HUES6 (cell line): ENCODE measurements at regions not wholly inside any gene's neighbourhood (a gene's known extent, or its start where the extent isn't known, plus 50 kb on each side); places are given as distances from the start of the nearest gene placed in this dataset.
"Not testable (repeated sequence)": the region's sequence is repeated elsewhere in the genome, so short reads cannot be mapped to it uniquely, and the experiment has no call there.

Source experiments
- H3K27ac ChIP-seq: 2 replicates; pipeline ENCODE4 v1.7.0; 2013; ENCODE audit warnings: low read depth, mild to moderate bottlenecking, low read length, inconsistent platforms
- H3K27me3 ChIP-seq: 2 replicates; pipeline ENCODE4 v1.6.1; 2013; ENCODE audit warnings: low read length; ENCODE audit not compliant: control insufficient read depth, insufficient read depth
- H3K36me3 ChIP-seq: 2 replicates; pipeline ENCODE4 v1.6.1; 2013; ENCODE audit warnings: low read length; ENCODE audit not compliant: control insufficient read depth, insufficient read depth
- H3K4me1 ChIP-seq: 2 replicates; pipeline ENCODE4 v1.6.1; 2013; ENCODE audit warnings: low read length; ENCODE audit not compliant: control insufficient read depth, insufficient read depth
- H3K4me3 ChIP-seq: 2 replicates; pipeline ENCODE4 v1.5.1; 2013; ENCODE audit warnings: low read depth, low read length
- H3K9ac ChIP-seq: one replicate; pipeline ENCODE4 v1.6.1; 2013; ENCODE audit warnings: mild to moderate bottlenecking, low read length
- H3K9me3 ChIP-seq: 2 replicates; pipeline ENCODE4 v1.6.1; 2013; ENCODE audit warnings: low read depth, low read length; ENCODE audit not compliant: control insufficient read depth, insufficient read depth

- H3K9ac ChIP-seq = no peak overlapping the region
- no peaks in the 10 kb centered on the region for H3K36me3 ChIP-seq
- no peak overlapping the region for H3K4me3 ChIP-seq
- no peaks in the 10 kb centered on the region for H3K4me1 ChIP-seq
- no peaks in the 10 kb centered on the region for H3K9me3 ChIP-seq
- H3K27me3 ChIP-seq = no peaks in the 10 kb centered on the region
- no peak overlapping the region for H3K27ac ChIP-seq
These were observed 306.8 kb downstream of the LMBRD1 start for GRCh38 chr6:69489970-69490369.

- Histone ChIP-seq H3K27ac (no peak overlapping the region), H3K27me3 (no peaks in the 10 kb centered on the region), H3K4me1 (no peaks in the 10 kb centered on the region), H3K36me3 (no peaks in the 10 kb centered on the region), H3K9me3 (no peaks in the 10 kb centered on the region), H3K4me3 (no peak overlapping the region), H3K9ac (no peak overlapping the region)
These were observed 309.1 kb downstream of the LMBRD1 start for GRCh38 chr6:69487688-69488087.

DNA sequence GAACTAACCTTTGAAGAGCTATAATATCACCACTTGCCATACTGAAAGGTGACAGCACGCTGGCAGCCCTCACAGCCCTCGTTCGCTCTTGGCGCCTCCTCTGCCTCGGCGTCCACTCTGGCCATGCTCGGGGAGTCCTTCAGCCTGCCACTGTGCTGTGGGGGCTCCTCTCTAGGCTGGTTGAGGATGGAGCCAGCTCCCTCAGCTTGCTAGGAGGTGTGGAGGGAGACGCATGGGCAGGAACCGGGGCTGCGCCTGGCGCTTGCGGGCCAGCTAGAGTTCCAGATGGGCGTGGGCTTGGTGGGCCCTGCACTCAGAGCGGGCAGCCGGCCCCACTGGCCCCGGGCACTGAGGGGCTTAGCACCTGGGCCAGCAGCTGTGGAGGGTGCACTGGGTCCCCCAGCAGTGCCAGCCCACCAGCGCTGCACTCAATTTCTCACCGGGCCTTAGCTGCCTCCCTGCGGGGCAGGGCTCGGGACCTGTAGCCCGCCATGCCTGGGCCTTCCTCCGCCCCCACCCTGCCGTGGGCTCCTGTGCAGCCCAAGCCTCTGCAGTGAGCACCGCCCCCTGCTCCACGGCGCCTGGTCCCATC, 329.7 kb downstream of the LMBRD1 start:
- no peak overlapping the region for H3K9ac ChIP-seq
- H3K27me3 ChIP-seq = no peaks in the 10 kb centered on the region
- no peak overlapping the region for H3K4me3 ChIP-seq
- H3K36me3 ChIP-seq = no peaks in the 10 kb centered on the region
- H3K9me3 ChIP-seq = peaks cover 5% of the 10 kb centered on the region; the same call in 1 of the 2 replicates
- no peaks in the 10 kb centered on the region for H3K4me1 ChIP-seq
- no peak overlapping the region for H3K27ac ChIP-seq

- no peak overlapping the region for H3K4me3 ChIP-seq
These were observed 330.9 kb downstream of the LMBRD1 start for GRCh38 chr6:69465866-69466265.

GRCh38 chr6:69456086-69456485, 340.7 kb downstream of the LMBRD1 start:
- Histone ChIP-seq H3K4me3 (no peak overlapping the region), H3K27ac (no peak overlapping the region), H3K9me3 (peaks cover 9% of the 10 kb centered on the region; the same call in 1 of the 2 replicates), H3K27me3 (no peaks in the 10 kb centered on the region), H3K36me3 (no peaks in the 10 kb centered on the region), H3K9ac (no peak overlapping the region), H3K4me1 (no peaks in the 10 kb centered on the region)

More at GRCh38 chr6:69465866-69466265, 330.9 kb downstream of the LMBRD1 start:
- Histone ChIP-seq H3K9ac (no peak overlapping the region), H3K9me3 (no peaks in the 10 kb centered on the region), H3K36me3 (no peaks in the 10 kb centered on the region), H3K4me1 (no peaks in the 10 kb centered on the region), H3K27me3 (no peaks in the 10 kb centered on the region), H3K27ac (no peak overlapping the region)

DNA sequence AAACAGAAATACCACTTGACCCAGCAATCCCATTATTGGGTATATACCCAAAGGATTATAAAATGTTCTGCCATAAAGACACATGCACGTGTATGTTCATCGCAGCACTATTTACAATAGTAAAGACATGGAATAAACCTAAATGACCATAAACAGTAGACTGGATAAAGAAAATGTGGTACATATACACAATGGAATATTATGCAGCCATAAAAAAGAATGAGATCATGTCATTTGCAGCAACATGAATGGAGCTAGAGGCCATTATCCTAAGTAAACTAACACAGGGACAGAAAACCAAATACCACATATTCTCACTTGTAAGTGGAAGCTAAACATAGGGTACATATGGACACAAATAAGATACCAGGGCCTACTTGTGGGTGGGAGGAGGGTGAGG, 342.2 kb downstream of the LMBRD1 start:
- not testable (repeated sequence) for H3K4me3 ChIP-seq, H3K27me3 ChIP-seq, H3K9ac ChIP-seq, H3K36me3 ChIP-seq, H3K4me1 ChIP-seq, H3K27ac ChIP-seq
- peaks cover 15% of the 10 kb centered on the region; the same call in 1 of the 2 replicates for H3K9me3 ChIP-seq

DNA sequence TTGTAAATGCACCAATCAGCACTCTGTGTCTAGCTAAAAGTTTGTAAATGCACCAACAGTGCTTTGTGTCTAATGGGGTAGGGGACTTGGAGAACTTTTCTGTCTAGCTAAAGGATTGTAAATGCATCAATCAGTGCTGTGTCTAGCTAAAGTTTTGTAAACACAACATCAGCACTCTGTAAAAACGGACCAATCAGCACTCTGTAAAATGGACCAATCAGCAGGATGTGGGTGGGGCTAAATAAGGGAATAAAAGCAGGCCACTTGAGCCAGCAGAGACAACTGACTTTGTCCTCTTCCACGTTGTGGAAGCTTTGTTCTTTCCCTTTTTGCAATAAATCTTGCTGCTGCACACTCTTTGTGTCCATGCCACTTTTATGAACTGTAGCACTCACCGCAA, 346.3 kb downstream of the LMBRD1 start:
- not testable (repeated sequence) for H3K4me3 ChIP-seq, H3K36me3 ChIP-seq, H3K27ac ChIP-seq, H3K9ac ChIP-seq, H3K4me1 ChIP-seq, H3K27me3 ChIP-seq
- peaks cover 15% of the 10 kb centered on the region for H3K9me3 ChIP-seq

GRCh38 chr6:69449887-69450286, 346.9 kb downstream of the LMBRD1 start:
- H3K36me3 ChIP-seq = no peaks in the 10 kb centered on the region
- H3K4me1 ChIP-seq = no peaks in the 10 kb centered on the region
- no peaks in the 10 kb centered on the region for H3K27me3 ChIP-seq
- peaks cover 18% of the 10 kb centered on the region for H3K9me3 ChIP-seq
- H3K9ac ChIP-seq = no peak overlapping the region
- H3K27ac ChIP-seq = no peak overlapping the region
- H3K4me3 ChIP-seq = no peak overlapping the region
